ENCODE measurements at regions not wholly inside any gene's neighbourhood (a gene's known extent, or its start where the extent isn't known, plus 50 kb on each side); places are given as distances from the start of the nearest gene placed in this dataset.

DNA sequence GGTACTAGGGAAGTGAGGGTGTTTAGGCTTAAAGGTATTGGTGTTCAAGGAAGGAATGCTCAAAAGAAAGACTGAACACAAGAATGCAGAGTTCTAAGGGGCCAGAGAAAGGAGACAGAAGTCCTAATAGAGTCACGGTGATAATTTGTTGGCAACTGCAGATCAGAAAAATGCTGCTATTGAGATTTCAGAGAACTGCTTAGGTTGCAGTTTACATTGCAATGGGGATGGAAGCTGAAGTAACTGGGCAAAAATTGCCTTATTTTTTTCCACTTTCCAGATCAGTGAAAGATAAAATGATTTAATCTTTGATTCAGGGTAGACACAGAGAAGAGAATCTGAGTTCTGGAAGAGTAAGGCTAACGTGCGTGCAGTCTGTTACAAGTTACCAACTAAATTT, 199.8 kb downstream of the SQOR start:
- TF ChIP-seq, protein P1, sequence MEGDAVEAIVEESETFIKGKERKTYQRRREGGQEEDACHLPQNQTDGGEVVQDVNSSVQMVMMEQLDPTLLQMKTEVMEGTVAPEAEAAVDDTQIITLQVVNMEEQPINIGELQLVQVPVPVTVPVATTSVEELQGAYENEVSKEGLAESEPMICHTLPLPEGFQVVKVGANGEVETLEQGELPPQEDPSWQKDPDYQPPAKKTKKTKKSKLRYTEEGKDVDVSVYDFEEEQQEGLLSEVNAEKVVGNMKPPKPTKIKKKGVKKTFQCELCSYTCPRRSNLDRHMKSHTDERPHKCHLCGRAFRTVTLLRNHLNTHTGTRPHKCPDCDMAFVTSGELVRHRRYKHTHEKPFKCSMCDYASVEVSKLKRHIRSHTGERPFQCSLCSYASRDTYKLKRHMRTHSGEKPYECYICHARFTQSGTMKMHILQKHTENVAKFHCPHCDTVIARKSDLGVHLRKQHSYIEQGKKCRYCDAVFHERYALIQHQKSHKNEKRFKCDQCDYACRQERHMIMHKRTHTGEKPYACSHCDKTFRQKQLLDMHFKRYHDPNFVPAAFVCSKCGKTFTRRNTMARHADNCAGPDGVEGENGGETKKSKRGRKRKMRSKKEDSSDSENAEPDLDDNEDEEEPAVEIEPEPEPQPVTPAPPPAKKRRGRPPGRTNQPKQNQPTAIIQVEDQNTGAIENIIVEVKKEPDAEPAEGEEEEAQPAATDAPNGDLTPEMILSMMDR (conservative IDR thresholded peaks at IDR 0.05; ENCODE audit: low read depth, low read length): no peak
- TF ChIP-seq EZH2 (IDR thresholded peaks at IDR 0.05; ENCODE audit: borderline replicate concordance, low read depth, low read length, poor library complexity, severe bottlenecking): no peak
